ENCODE measurements at regions not wholly inside any gene's neighbourhood (a gene's known extent, or its start where the extent isn't known, plus 50 kb on each side); places are given as distances from the start of the nearest gene placed in this dataset.

GRCh38 chrX:63529961-63530360, 178.8 kb upstream of the SPIN4 start:
- TF ChIP-seq CTCF (IDR thresholded peaks at IDR 0.05) (no peak), POLR2A (IDR thresholded peaks at IDR 0.05) (no peak)

Data from uterus (tissue), 2 donors.